Spinal cord (tissue), 9 donors: ENCODE measurements at regions not wholly inside any gene's neighbourhood (a gene's known extent, or its start where the extent isn't known, plus 50 kb on each side); places are given as distances from the start of the nearest gene placed in this dataset.
A peak's percentile ranks its signal among the peaks of the same experiment; 100 is the strongest.
"Not testable (repeated sequence)": the region's sequence is repeated elsewhere in the genome, so short reads cannot be mapped to it uniquely, and the experiment has no call there.

Experiments
- DNase-seq, 6 donors: peaks; one replicate each; pipeline versions ENCODE4 v3.0.0 to v3.0.0-alpha.2; 2013 to 2015; ENCODE audit warnings: low spot score in 6 of 6, low read depth in 4 of 6
- H3K27ac ChIP-seq: one replicate; pipeline ENCODE4 v1.5.1; 2013; ENCODE audit warnings: low read depth, low read length, control low read depth
- H3K27me3 ChIP-seq: one replicate; pipeline ENCODE4 v1.6.1; 2013; ENCODE audit warnings: low read length; ENCODE audit not compliant: control insufficient read depth, insufficient read depth
- H3K36me3 ChIP-seq: one replicate; pipeline ENCODE4 v1.6.1; 2013; ENCODE audit warnings: low read length; ENCODE audit not compliant: control insufficient read depth, insufficient read depth
- H3K4me1 ChIP-seq: one replicate; pipeline ENCODE4 v1.6.1; 2013; ENCODE audit warnings: low read length; ENCODE audit not compliant: control insufficient read depth, insufficient read depth
- H3K4me3 ChIP-seq: one replicate; pipeline ENCODE4 v1.5.1; 2013; ENCODE audit warnings: low read depth, low read length, control low read depth
- H3K9me3 ChIP-seq: one replicate; pipeline ENCODE4 v1.6.1; 2013; ENCODE audit warnings: low read length; ENCODE audit not compliant: control insufficient read depth, insufficient read depth
- WGBS: methylation state at CpG from one replicate; pipeline ENCODE4 v1.1.5; 2013; ENCODE audit warnings: missing lambda C conversion rate; ENCODE audit not compliant: insufficient coverage; 5-methylcytosine and 5-hydroxymethylcytosine counted together
- donor health status: healthy.

GRCh38 chr6:8329562-8329961 is 105.8 kb downstream of the SLC35B3 start:
- H3K27me3 ChIP-seq = no peaks in the 10 kb centered on the region
- no peak overlapping the region for H3K27ac ChIP-seq
- H3K9me3 ChIP-seq = no peaks in the 10 kb centered on the region
- no peaks in the 10 kb centered on the region for H3K4me1 ChIP-seq
- no peak overlapping the region for H3K4me3 ChIP-seq
- DNase-seq = peak in 2 of 6 donors; percentile 53 to 68
- 19% methylated on average over 6 of the region's 8 CpGs for WGBS
- H3K36me3 ChIP-seq = no peaks in the 10 kb centered on the region

GRCh38 chr6:8325743-8326142 is 109.6 kb downstream of the SLC35B3 start:
- H3K4me1 ChIP-seq = no peaks in the 10 kb centered on the region
- no peaks in the 10 kb centered on the region for H3K9me3 ChIP-seq
- no peak overlapping the region for H3K27ac ChIP-seq
- peaks cover 2% of the 10 kb centered on the region for H3K27me3 ChIP-seq
- no CpG with 5 or more reads among the region's 7 CpGs for WGBS
- DNase-seq = no peak
- H3K36me3 ChIP-seq = no peaks in the 10 kb centered on the region
- no peak overlapping the region for H3K4me3 ChIP-seq

GRCh38 chr6:8322659-8323058 is 112.7 kb downstream of the SLC35B3 start:
- Histone ChIP-seq H3K36me3 (no peaks in the 10 kb centered on the region), H3K27ac (no peak overlapping the region), H3K4me3 (no peak overlapping the region), H3K9me3 (no peaks in the 10 kb centered on the region), H3K4me1 (no peaks in the 10 kb centered on the region), H3K27me3 (peaks cover 2% of the 10 kb centered on the region)
- DNase-seq = no peak
- WGBS = 91% methylated on average over 1 of the region's 6 CpGs

GRCh38 chr6:8321671-8322404 is 113.5 kb downstream of the SLC35B3 start:
- H3K9me3 ChIP-seq = no peaks in the 10 kb centered on the region
- DNase-seq = no peak
- H3K27me3 ChIP-seq = peaks cover 2% of the 10 kb centered on the region
- no peaks in the 10 kb centered on the region for H3K36me3 ChIP-seq
- H3K27ac ChIP-seq = no peak overlapping the region
- no peak overlapping the region for H3K4me3 ChIP-seq
- no peaks in the 10 kb centered on the region for H3K4me1 ChIP-seq
- WGBS = 94% methylated on average over 2 of the region's 3 CpGs

GRCh38 chr6:8315154-8315553 is 120.2 kb downstream of the SLC35B3 start:
- WGBS = 94% methylated on average over 2 of the region's 5 CpGs
- Histone ChIP-seq H3K4me3 (no peak overlapping the region), H3K4me1 (no peaks in the 10 kb centered on the region), H3K27me3 (no peaks in the 10 kb centered on the region), H3K27ac (no peak overlapping the region), H3K36me3 (no peaks in the 10 kb centered on the region), H3K9me3 (no peaks in the 10 kb centered on the region)
- DNase-seq = no peak

- no peak for DNase-seq
- no peak overlapping the region for H3K27ac ChIP-seq
- H3K27me3 ChIP-seq = no peaks in the 10 kb centered on the region
- no CpG with 5 or more reads among the region's 2 CpGs for WGBS
- H3K36me3 ChIP-seq = no peaks in the 10 kb centered on the region
- no peaks in the 10 kb centered on the region for H3K9me3 ChIP-seq
- H3K4me1 ChIP-seq = no peaks in the 10 kb centered on the region
- no peak overlapping the region for H3K4me3 ChIP-seq
These were observed 133.8 kb downstream of the SLC35B3 start for GRCh38 chr6:8301502-8301901.

GRCh38 chr6:8299034-8299433 is 136.3 kb downstream of the SLC35B3 start:
- H3K27me3 ChIP-seq = no peaks in the 10 kb centered on the region
- H3K9me3 ChIP-seq = no peaks in the 10 kb centered on the region
- H3K4me1 ChIP-seq = no peaks in the 10 kb centered on the region
- no peak for DNase-seq
- H3K4me3 ChIP-seq = no peak overlapping the region
- H3K27ac ChIP-seq = no peak overlapping the region
- no peaks in the 10 kb centered on the region for H3K36me3 ChIP-seq
- WGBS = no CpG with 5 or more reads among the region's 4 CpGs

GRCh38 chr6:8282946-8283345 is 152.4 kb downstream of the SLC35B3 start:
- not testable (repeated sequence) for H3K27ac ChIP-seq, H3K36me3 ChIP-seq, H3K4me3 ChIP-seq, DNase-seq, H3K27me3 ChIP-seq, H3K9me3 ChIP-seq, H3K4me1 ChIP-seq
- 100% methylated on average over 3 of the region's 4 CpGs for WGBS

GRCh38 chr6:8282380-8282779 is 153.0 kb downstream of the SLC35B3 start:
- no peak overlapping the region for H3K27ac ChIP-seq
- H3K9me3 ChIP-seq = no peaks in the 10 kb centered on the region
- H3K4me3 ChIP-seq = no peak overlapping the region
- peaks cover 4% of the 10 kb centered on the region for H3K4me1 ChIP-seq
- no peak for DNase-seq
- no peaks in the 10 kb centered on the region for H3K27me3 ChIP-seq
- 98% methylated on average over 39 of the region's 39 CpGs for WGBS
- H3K36me3 ChIP-seq = no peaks in the 10 kb centered on the region

GRCh38 chr6:8279041-8279805 is 156.1 kb downstream of the SLC35B3 start:
- no peak overlapping the region for H3K27ac ChIP-seq

More at GRCh38 chr6:8279041-8279805, 156.1 kb downstream of the SLC35B3 start:
- Histone ChIP-seq H3K9me3 (no peaks in the 10 kb centered on the region), H3K4me3 (no peak overlapping the region), H3K36me3 (no peaks in the 10 kb centered on the region), H3K27me3 (no peaks in the 10 kb centered on the region), H3K4me1 (peaks cover 4% of the 10 kb centered on the region)
- 79% methylated on average over 3 of the region's 15 CpGs for WGBS
- DNase-seq = peak in 1 of 6 donors; percentile 76
